ENCODE measurements at regions not wholly inside any gene's neighbourhood (a gene's known extent, or its start where the extent isn't known, plus 50 kb on each side); places are given as distances from the start of the nearest gene placed in this dataset.
"Not testable (repeated sequence)": the region's sequence is repeated elsewhere in the genome, so short reads cannot be mapped to it uniquely, and the experiment has no call there.

DNA sequence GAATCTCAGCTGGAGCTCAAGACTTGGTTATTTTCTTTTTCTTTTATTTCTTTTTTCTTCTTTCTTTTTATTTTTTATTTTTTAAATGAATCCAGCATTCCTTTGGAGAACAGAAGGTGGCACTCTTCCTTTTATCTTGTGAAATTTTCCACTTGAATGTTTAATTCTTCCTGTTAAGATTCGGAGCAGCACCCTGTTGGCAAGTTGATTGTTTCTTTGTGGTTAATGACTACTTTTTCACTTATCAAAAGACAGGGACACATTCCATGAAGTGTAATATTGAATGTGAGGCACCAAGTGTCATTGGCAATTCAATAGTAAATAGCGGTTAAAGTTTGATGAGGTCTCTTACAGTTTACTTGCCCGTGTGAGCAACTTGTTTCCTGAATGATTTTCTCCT is 240.5 kb upstream of the CHD1 start:
- DNase-seq (ENCODE audit: extremely low read depth, low read depth): no peak
- TF ChIP-seq CTCF (IDR thresholded peaks at IDR 0.05; ENCODE audit: low read depth, low read length): no peak

DNA sequence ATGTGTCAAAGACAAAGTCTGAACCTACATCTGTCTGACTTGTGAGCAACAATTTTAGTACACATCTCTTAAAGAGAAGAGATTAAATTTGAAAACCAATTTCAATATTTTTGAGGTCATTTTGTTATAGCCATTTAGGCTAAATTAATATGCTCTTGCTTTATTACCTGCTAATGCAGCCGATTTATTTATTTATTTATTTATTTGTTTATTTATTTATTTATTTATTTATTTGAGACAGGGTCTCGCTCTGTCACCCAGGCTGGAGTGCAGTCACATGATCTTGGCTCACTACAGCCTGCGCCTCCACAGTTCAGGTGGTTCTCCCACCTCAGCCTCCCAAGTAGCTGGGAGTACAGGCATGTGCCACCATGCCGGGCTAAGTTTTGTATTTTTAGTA is 232.7 kb upstream of the CHD1 start:
- not testable (repeated sequence) for DNase-seq (ENCODE audit: extremely low read depth, low read depth)

DNA sequence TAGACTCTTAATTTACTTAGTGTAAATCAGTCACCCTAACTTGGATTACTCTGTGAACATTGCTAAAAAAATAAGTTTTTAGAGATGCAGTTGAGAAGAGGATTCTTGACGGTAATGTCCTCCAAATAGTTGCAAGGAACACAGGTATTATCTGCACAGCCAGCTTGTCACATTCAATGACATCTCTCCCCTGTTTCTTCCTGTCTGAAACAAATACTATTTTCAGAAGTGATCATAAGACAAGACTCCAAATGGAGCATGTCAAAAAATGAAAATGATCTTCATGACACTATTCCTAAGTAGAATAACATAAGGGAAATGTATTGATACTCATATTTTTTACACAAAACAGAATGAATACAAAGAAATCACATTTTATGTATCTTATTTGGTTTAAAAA is 227.9 kb upstream of the CHD1 start:
- DNase-seq (ENCODE audit: extremely low read depth, low read depth): no peak

GRCh38 chr5:99143283-99143795 is 214.5 kb upstream of the CHD1 start:
- DNase-seq (ENCODE audit: extremely low read depth, low read depth): not testable (repeated sequence)

More for the DNA sequence above, 227.9 kb upstream of the CHD1 start:
- no peak for TF ChIP-seq CTCF (IDR thresholded peaks at IDR 0.05; ENCODE audit: low read depth, low read length)

DNA sequence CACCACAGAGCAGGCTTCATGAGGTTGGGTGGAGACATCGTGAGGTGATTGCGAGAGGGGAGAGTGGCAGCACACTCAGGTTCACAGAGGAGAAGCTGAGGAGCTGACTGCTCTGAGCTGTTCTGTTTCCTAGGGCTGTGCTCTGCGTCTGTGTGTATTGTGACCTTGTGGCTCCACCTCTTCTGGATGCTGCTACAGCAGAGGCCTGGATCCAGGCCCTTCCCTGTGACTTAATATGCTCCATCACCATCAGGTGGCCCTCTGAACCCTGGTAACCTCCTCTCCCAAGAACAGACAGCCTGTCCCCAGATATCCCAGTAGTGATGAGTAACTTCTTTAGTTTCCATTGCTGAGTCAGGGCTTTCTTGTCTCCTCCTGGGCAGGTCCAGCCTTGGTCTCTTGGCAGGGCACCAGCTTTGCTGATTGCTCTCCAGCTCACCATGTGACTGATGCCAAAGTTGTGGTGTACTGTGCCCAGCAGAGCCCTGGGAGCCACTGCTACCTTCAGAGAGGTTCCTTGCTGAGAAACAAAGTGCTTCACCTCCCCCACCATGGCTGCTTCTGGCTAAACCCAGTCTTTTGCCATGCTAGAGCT is 212.8 kb upstream of the CHD1 start:
- no peak for DNase-seq (ENCODE audit: extremely low read depth, low read depth)

DNA sequence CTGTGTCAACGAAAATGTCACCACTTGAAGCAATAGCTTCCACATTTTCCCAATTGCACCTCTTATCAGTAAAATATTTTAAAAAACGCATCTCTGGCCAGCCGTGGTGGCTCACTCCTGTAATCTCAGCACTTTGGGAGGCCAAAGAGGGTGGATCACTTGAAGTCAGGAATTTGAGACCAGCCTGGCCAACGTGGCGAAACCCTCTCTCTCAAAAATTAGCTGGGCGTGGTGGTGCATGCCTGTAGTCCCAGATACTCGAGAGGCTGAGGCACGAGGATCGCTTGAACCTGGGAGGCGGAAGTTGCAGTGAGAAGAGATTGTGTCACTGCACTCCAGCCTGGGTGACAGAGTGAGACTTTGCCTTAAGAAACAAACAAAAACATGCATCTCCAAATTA is 210.1 kb upstream of the CHD1 start:
- no peak for DNase-seq (ENCODE audit: extremely low read depth, low read depth)
- no peak for TF ChIP-seq CTCF (IDR thresholded peaks at IDR 0.05; ENCODE audit: low read depth, low read length)

More for the DNA sequence above, 212.8 kb upstream of the CHD1 start:
- TF ChIP-seq CTCF (IDR thresholded peaks at IDR 0.05; ENCODE audit: low read depth, low read length): no peak

DNA sequence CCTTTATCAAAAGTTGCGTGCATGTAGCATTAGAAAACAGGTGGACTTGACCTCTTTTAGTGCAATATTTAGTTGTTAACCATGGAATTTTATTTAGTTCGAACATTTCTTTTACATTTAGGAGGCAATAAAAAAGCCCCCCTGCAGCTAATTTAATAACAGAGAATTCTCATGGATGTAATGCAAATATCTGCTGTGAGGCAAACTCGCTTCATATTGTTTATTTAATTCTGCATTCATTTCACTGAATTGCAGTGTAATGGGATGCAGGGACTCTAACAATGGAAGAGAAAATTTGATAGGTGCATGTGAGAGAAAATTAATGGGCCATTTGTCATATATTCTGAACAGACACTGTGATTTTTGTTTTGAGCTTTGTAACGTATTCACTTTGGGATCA is 205.1 kb upstream of the CHD1 start:
- TF ChIP-seq CTCF (IDR thresholded peaks at IDR 0.05; ENCODE audit: low read depth, low read length): no peak
- DNase-seq (ENCODE audit: extremely low read depth, low read depth): no peak

DNA sequence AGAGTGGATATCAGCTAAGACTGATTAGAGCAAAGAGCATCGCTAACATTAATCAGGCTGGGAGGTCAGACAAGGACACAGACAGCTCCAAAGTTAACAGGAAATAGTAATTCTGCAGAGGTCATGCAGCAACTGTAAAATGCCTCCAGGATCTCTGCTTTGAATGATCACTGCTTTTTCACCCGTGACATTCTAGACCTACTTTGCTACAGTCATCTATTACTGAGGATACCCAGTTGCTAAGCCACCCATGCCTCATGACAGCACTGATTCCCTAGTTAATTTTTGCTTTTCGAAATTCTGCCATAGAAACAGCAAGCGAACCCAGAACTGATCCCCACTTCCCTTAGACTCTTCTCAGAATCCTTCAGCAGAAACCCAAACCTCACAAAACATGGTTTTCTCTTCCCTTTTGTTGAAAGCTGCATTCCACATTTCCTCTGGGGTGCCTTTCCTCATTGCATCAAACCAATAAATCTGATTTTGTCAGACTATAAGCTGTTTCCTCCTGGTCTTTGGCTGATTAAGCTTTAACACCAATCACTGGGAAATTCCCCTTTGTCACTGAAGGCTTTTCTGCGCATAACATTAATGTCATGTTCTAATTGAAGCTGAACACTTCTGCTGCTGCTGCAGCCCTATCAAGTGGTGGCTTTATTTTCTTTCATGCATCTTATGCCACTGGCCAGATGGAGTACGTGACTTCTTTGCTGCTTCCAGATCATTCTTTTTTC is 201.1 kb upstream of the CHD1 start:
- DNase-seq (ENCODE audit: extremely low read depth, low read depth): no peak
- TF ChIP-seq CTCF (IDR thresholded peaks at IDR 0.05; ENCODE audit: low read depth, low read length): no peak

Data from AG09319 (cell line).